ENCODE measurements at regions not wholly inside any gene's neighbourhood (a gene's known extent, or its start where the extent isn't known, plus 50 kb on each side); places are given as distances from the start of the nearest gene placed in this dataset.

- DNase-seq, result no peak
- Mint-ChIP-seq H3K9me3 (ENCODE audit: unreplicated experiment) (peaks cover 9% of the 10 kb centered on the region), H3K27ac (ENCODE audit: unreplicated experiment) (no peak overlapping the region), H3K27me3 (ENCODE audit: insufficient read depth, unreplicated experiment) (peaks cover 11% of the 10 kb centered on the region), H3K36me3 (ENCODE audit: insufficient read depth, unreplicated experiment) (no peaks in the 10 kb centered on the region), H3K4me3 (ENCODE audit: unreplicated experiment) (no peak overlapping the region), H3K4me1 (ENCODE audit: low read depth, unreplicated experiment) (no peaks in the 10 kb centered on the region)
- ChIA-PET CTCF (no interaction called here), POLR2A (no interaction called here)
- Histone ChIP-seq H3K27me3 (replicated peaks; ENCODE audit: control insufficient read depth, insufficient read depth, low read length) (no peaks in the 10 kb centered on the region), H3K9me3 (no peaks in the 10 kb centered on the region), H3K4me1 (no peaks in the 10 kb centered on the region), H3K4me3 (ENCODE audit: low read depth, low read length) (no peak overlapping the region), H3K36me3 (ENCODE audit: control insufficient read depth, insufficient read depth, low read length) (no peaks in the 10 kb centered on the region)
- no TSS peak for BruUV-seq (replicated peaks)
- intact Hi-C loops (cut with micrococcal nuclease; ENCODE audit: unreplicated experiment), result no loop called here
- TF ChIP-seq, protein P1, sequence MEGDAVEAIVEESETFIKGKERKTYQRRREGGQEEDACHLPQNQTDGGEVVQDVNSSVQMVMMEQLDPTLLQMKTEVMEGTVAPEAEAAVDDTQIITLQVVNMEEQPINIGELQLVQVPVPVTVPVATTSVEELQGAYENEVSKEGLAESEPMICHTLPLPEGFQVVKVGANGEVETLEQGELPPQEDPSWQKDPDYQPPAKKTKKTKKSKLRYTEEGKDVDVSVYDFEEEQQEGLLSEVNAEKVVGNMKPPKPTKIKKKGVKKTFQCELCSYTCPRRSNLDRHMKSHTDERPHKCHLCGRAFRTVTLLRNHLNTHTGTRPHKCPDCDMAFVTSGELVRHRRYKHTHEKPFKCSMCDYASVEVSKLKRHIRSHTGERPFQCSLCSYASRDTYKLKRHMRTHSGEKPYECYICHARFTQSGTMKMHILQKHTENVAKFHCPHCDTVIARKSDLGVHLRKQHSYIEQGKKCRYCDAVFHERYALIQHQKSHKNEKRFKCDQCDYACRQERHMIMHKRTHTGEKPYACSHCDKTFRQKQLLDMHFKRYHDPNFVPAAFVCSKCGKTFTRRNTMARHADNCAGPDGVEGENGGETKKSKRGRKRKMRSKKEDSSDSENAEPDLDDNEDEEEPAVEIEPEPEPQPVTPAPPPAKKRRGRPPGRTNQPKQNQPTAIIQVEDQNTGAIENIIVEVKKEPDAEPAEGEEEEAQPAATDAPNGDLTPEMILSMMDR (IDR thresholded peaks at IDR 0.05; ENCODE audit: insufficient read depth in 1 of 2, low read depth in 1 of 2, low read length in 1 of 2, severe bottlenecking in 1 of 2, unreplicated experiment in 1 of 2), result no peak
Observed at GRCh38 chr7:136066304-136067143, 89.4 kb upstream of the MTPN start.

DNA sequence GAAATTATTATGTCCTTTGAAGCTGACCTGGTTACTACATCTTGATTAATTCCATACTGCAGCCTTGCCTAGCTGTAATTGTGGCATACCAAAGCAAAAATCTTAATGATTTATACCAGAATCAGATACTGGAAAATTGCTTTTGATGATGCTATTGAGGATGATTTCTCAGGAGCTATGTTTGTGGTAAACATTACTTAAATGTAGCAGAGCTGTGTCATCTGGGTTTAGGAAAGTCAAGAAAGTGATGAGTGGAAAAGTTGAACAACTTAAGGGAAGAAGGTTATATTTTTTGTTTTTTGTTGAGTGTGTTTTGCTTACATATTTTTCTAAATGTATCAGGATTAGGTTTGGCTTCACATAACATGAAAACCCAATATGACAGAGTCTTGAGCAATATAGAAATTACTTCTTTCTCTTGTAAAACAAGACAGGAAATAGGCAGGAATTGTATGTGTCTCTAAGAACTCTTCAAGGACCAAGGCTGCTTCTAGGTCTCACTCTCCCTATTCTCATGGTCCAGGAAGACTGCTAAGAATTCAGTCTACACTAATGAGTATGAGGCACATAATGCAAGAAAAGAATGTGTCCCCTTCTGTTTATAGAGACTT lies 87.6 kb upstream of the MTPN start:
- no peaks in the 10 kb centered on the region for H3K36me3 ChIP-seq (ENCODE audit: control insufficient read depth, insufficient read depth, low read length)
- no peaks in the 10 kb centered on the region for H3K4me1 ChIP-seq
- H3K27me3 ChIP-seq (replicated peaks; ENCODE audit: control insufficient read depth, insufficient read depth, low read length), result no peaks in the 10 kb centered on the region
- Mint-ChIP-seq H3K4me3 (ENCODE audit: unreplicated experiment) (no peak overlapping the region), H3K27me3 (ENCODE audit: insufficient read depth, unreplicated experiment) (peaks cover 11% of the 10 kb centered on the region), H3K4me1 (ENCODE audit: low read depth, unreplicated experiment) (peaks cover 4% of the 10 kb centered on the region), H3K27ac (ENCODE audit: unreplicated experiment) (no peak overlapping the region), H3K36me3 (ENCODE audit: insufficient read depth, unreplicated experiment) (no peaks in the 10 kb centered on the region), H3K9me3 (ENCODE audit: unreplicated experiment) (peaks cover 9% of the 10 kb centered on the region)
- DNase-seq, result no peak
- no TSS peak for BruUV-seq (replicated peaks)
- ChIA-PET POLR2A (no interaction called here), CTCF (no interaction called here)
- intact Hi-C loops (cut with micrococcal nuclease; ENCODE audit: unreplicated experiment), result no loop called here
- no peaks in the 10 kb centered on the region for H3K9me3 ChIP-seq
- TF ChIP-seq, protein P1 (IDR thresholded peaks at IDR 0.05; ENCODE audit: insufficient read depth in 1 of 2, low read depth in 1 of 2, low read length in 1 of 2, severe bottlenecking in 1 of 2, unreplicated experiment in 1 of 2), result no peak
- H3K4me3 ChIP-seq (ENCODE audit: low read depth, low read length), result no peak overlapping the region

GRCh38 chr7:136064081-136064480 lies 86.9 kb upstream of the MTPN start:
- no peaks in the 10 kb centered on the region for H3K4me1 ChIP-seq
- no peaks in the 10 kb centered on the region for H3K9me3 ChIP-seq
- Mint-ChIP-seq H3K9me3 (ENCODE audit: unreplicated experiment) (peaks cover 9% of the 10 kb centered on the region), H3K4me1 (ENCODE audit: low read depth, unreplicated experiment) (peaks cover 7% of the 10 kb centered on the region), H3K27ac (ENCODE audit: unreplicated experiment) (no peak overlapping the region), H3K27me3 (ENCODE audit: insufficient read depth, unreplicated experiment) (peaks cover 11% of the 10 kb centered on the region), H3K4me3 (ENCODE audit: unreplicated experiment) (no peak overlapping the region), H3K36me3 (ENCODE audit: insufficient read depth, unreplicated experiment) (no peaks in the 10 kb centered on the region)
- no peaks in the 10 kb centered on the region for H3K36me3 ChIP-seq (ENCODE audit: control insufficient read depth, insufficient read depth, low read length)
- TF ChIP-seq, protein P1 (IDR thresholded peaks at IDR 0.05; ENCODE audit: insufficient read depth in 1 of 2, low read depth in 1 of 2, low read length in 1 of 2, severe bottlenecking in 1 of 2, unreplicated experiment in 1 of 2), result no peak
- no peak overlapping the region for H3K4me3 ChIP-seq (ENCODE audit: low read depth, low read length)
- H3K27me3 ChIP-seq (replicated peaks; ENCODE audit: control insufficient read depth, insufficient read depth, low read length), result no peaks in the 10 kb centered on the region
- CTCF ChIA-PET, result no interaction called here
- no TSS peak for BruUV-seq (replicated peaks)
- intact Hi-C loops (cut with micrococcal nuclease; ENCODE audit: unreplicated experiment), result no loop called here
- POLR2A ChIA-PET, result no interaction called here
- no peak for DNase-seq
